BJ (cell line): ENCODE measurements at regions not wholly inside any gene's neighbourhood (a gene's known extent, or its start where the extent isn't known, plus 50 kb on each side); places are given as distances from the start of the nearest gene placed in this dataset.

Experiments
- CTCF ChIA-PET: fragments of 350-600 bp; formaldehyde crosslinking; extraction: SDS; loops from one replicate; lab custom pipeline; 2021; ENCODE audit warnings: antibody characterized with exemption, inconsistent platforms; lab: Yijun Ruan, JAX
- POLR2A ChIA-PET: fragments of 300-600 bp; sonication (Branson Sonifier 250); formaldehyde crosslinking; extraction: SDS; loops from one replicate; lab custom pipeline; 2021; ENCODE audit warnings: antibody characterized with exemption; lab: Charles Lee
- DNase-seq: peaks from one replicate; pipeline ENCODE4 v3.0.0-alpha.2; 2011; ENCODE audit warnings: low read depth
- H3K27me3 ChIP-seq: 2 replicates; pipeline ENCODE4 v1.6.0; 2011; ENCODE audit warnings: low read length; ENCODE audit not compliant: control insufficient read depth, insufficient read depth
- H3K36me3 ChIP-seq: 2 replicates; pipeline ENCODE4 v1.5.1; 2011; ENCODE audit warnings: low read length; ENCODE audit not compliant: control insufficient read depth, insufficient read depth
- H3K4me3 ChIP-seq: 2 replicates; pipeline ENCODE4 v1.5.1; 2011; ENCODE audit warnings: low read depth, mild to moderate bottlenecking, control low read depth, low read length
- TF ChIP-seq, protein P1 (sequence below): IDR thresholded peaks from 2 replicates; pipeline ENCODE4 v1.5.1; 2011; ENCODE audit warnings: low read depth, mild to moderate bottlenecking, control low read depth, inconsistent platforms, low read length, moderate library complexity; ENCODE audit not compliant: insufficient read depth

DNA sequence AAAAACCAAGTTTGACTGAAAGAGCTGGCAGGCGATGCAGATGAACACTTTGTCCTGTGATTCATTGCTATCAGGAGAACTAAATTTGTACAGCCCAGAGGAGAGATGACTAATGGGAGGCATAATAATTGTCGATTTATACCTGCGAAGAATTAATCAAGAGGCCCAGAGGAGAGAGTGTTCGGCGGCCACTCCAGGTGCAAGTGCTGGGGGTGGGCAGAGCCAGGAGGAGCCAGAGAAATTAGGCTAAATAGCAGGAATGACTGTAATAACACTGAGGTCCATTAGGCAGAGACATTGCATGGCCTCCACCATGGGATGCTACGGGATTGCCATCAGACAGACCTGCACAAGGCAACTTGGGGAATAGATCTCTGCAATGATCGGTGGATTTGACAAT is 107.7 kb upstream of the UQCRFS1 start:
- no peaks in the 10 kb centered on the region for H3K36me3 ChIP-seq
- no peak overlapping the region for H3K4me3 ChIP-seq
- CTCF ChIA-PET, result no interaction called here
- TF ChIP-seq, protein P1, sequence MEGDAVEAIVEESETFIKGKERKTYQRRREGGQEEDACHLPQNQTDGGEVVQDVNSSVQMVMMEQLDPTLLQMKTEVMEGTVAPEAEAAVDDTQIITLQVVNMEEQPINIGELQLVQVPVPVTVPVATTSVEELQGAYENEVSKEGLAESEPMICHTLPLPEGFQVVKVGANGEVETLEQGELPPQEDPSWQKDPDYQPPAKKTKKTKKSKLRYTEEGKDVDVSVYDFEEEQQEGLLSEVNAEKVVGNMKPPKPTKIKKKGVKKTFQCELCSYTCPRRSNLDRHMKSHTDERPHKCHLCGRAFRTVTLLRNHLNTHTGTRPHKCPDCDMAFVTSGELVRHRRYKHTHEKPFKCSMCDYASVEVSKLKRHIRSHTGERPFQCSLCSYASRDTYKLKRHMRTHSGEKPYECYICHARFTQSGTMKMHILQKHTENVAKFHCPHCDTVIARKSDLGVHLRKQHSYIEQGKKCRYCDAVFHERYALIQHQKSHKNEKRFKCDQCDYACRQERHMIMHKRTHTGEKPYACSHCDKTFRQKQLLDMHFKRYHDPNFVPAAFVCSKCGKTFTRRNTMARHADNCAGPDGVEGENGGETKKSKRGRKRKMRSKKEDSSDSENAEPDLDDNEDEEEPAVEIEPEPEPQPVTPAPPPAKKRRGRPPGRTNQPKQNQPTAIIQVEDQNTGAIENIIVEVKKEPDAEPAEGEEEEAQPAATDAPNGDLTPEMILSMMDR, result no peak
- no peaks in the 10 kb centered on the region for H3K27me3 ChIP-seq
- POLR2A ChIA-PET, result no interaction called here
- DNase-seq, result no peak

DNA sequence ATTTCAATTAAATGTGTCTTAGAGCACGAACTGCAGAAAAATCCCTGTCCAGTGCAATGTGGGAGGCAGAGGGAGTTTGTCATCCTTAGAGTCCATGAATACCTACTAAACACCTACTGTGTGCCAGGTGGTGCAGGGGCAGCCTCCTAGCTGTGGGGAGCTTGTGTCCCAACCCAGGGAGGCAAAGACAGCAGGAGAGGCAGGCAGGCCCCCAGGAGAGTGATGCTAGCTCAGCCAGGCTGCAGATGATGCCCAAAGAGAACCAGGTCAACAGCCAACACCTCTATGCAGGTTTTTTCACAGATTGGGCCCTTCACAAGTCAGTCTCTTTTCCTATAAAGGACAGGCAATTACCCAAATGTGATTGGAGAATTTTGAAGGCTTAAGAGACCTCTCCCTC is 108.2 kb upstream of the UQCRFS1 start:
- H3K27me3 ChIP-seq, result no peaks in the 10 kb centered on the region
- TF ChIP-seq, protein P1, result no peak
- no peaks in the 10 kb centered on the region for H3K36me3 ChIP-seq
- CTCF ChIA-PET, result no interaction called here
- H3K4me3 ChIP-seq, result no peak overlapping the region
- DNase-seq, result no peak
- POLR2A ChIA-PET, result no interaction called here

DNA sequence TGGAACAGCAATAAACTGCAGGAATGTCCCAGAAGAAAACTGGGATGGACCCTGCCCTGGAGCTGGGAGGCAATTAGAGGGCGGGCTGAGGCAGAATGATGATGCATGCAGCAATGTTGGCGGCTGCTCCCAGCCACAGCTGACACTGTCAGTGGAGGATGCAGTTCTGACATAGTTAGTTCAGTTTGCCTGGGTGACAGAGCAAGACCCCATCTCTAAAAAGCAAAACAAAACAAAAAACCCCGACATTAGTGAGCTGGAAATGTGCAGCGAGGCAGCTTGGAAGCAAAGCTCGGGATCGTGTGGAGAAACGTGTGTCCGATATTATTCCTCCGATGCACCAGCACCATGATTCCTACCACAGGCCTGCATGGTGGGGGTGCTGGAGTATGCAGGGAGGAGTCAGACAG is 110.1 kb upstream of the UQCRFS1 start:
- POLR2A ChIA-PET, result no interaction called here
- CTCF ChIA-PET, result interaction anchor here (0.6 kb wide), 1 partner anchor 1354 kb away, joined by 3 read pairs; no protein-coding TSS in a partner anchor
- Histone ChIP-seq H3K36me3 (no peaks in the 10 kb centered on the region), H3K27me3 (no peaks in the 10 kb centered on the region), H3K4me3 (no peak overlapping the region)
- TF ChIP-seq, protein P1, result no peak
- DNase-seq, result no peak

DNA sequence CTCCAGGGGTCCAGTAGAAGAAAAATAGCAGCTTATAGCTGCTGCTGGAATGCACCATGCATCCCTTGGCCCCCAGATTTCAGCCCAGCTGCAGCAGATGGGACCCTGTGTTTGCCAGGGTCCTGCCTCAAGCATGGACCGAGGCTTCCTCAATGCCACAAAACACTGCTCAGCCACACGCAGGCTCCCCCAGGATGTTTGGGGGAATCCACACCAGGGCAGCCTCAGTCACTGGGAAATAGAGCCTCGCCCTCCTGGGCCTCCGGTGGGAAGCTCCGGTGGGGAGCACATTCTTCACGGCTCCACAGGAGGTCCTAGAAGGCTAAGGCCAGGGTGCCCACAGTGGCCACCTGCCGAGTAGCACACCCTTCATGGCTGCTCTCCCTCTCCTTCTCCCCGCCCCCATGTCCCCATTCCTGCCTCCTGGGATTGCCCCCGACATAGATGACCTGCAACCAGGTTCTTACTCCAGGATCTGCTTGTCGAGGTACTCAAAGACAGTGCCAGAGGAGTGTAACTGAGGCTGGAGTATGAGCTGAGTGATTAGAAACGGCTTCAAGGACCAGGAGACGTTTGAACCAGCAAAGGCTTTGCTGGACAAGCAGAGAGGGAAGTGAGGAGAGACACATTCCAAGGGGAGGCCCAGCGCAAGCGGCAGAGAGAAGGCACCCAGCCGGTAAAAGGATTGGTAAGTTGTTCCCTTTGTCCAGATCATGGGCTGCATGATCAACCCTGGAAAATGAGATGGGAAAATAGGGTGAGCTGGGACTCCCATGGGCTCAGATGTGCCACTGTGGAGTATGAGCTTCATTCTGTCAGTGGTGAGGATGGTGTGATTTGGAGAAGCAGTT is 110.7 kb upstream of the UQCRFS1 start:
- POLR2A ChIA-PET, result no interaction called here
- no peaks in the 10 kb centered on the region for H3K27me3 ChIP-seq
- H3K36me3 ChIP-seq, result no peaks in the 10 kb centered on the region
- H3K4me3 ChIP-seq, result no peak overlapping the region
- no peak for DNase-seq
- TF ChIP-seq, protein P1, result no peak
- CTCF ChIA-PET, result no interaction called here

DNA sequence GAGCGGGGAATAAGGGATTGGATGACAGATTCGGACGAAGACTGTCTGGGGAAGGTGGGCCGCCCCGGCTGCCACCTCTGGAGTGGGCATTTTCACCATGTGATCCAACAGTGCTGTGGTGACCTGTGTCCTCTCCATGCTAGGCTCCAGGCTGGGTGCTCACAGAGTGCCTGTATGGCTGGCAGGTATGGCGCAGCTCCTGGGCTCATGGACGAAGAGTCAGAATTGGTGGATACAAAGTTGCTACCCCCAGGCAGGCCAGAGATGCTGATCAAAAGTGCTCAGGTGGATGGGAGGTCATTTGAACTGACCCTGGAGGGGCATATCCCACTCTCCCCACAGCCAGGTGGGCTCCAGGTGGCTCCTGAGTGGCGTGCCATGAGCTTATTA is 111.3 kb upstream of the UQCRFS1 start:
- no peak for DNase-seq
- H3K4me3 ChIP-seq, result no peak overlapping the region
- CTCF ChIA-PET, result interaction anchor here (0.6 kb wide), 1 partner anchor 11 kb away, joined by 3 read pairs; no protein-coding TSS in a partner anchor
- no peaks in the 10 kb centered on the region for H3K27me3 ChIP-seq
- TF ChIP-seq, protein P1, result no peak
- POLR2A ChIA-PET, result no interaction called here
- no peaks in the 10 kb centered on the region for H3K36me3 ChIP-seq
